Kidney epithelial cell (primary cell): ENCODE measurements at regions not wholly inside any gene's neighbourhood (a gene's known extent, or its start where the extent isn't known, plus 50 kb on each side); places are given as distances from the start of the nearest gene placed in this dataset.

ENCODE experiments used
- DNase-seq: peaks from one replicate; pipeline ENCODE4 v3.0.0-alpha.2; 2010; ENCODE audit warnings: low read depth
- H3K27me3 ChIP-seq: 2 replicates; pipeline ENCODE4 v1.6.0; 2011; ENCODE audit warnings: low read length; ENCODE audit not compliant: control insufficient read depth, insufficient read depth
- H3K36me3 ChIP-seq: 2 replicates; pipeline ENCODE4 v1.5.1; 2011; ENCODE audit warnings: low read length; ENCODE audit not compliant: control insufficient read depth, insufficient read depth
- H3K4me3 ChIP-seq: 2 replicates; pipeline ENCODE4 v1.5.1; 2011; ENCODE audit warnings: low read depth, mild to moderate bottlenecking, control low read depth, low read length
- TF ChIP-seq, protein P1 (sequence below): IDR thresholded peaks from 2 replicates; pipeline ENCODE4 v1.5.1; 2011; ENCODE audit warnings: mild to moderate bottlenecking, moderate library complexity, low read length, control low read depth, inconsistent platforms; ENCODE audit not compliant: insufficient read depth, poor library complexity, severe bottlenecking

DNA sequence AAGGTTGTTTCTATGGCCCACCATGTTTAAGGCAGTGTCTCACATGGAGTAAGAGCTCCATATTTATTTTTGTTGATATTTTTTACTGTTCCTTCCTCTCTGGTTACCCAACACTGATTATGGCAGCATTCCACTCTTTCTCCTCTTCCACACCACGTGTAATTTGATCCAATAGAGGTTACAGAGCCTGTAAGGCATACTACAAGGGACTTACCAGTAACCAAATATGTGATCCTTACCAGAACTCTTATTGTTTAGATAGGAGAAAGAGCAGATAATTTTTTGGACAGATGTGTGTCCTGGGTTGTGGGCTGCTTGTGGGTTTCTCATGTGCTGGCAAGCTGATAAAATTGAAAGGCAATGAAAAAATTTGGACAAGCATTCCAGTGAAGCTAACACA lies 261.3 kb downstream of the TMEM167A start:
- no peaks in the 10 kb centered on the region for H3K27me3 ChIP-seq
- TF ChIP-seq, protein P1, sequence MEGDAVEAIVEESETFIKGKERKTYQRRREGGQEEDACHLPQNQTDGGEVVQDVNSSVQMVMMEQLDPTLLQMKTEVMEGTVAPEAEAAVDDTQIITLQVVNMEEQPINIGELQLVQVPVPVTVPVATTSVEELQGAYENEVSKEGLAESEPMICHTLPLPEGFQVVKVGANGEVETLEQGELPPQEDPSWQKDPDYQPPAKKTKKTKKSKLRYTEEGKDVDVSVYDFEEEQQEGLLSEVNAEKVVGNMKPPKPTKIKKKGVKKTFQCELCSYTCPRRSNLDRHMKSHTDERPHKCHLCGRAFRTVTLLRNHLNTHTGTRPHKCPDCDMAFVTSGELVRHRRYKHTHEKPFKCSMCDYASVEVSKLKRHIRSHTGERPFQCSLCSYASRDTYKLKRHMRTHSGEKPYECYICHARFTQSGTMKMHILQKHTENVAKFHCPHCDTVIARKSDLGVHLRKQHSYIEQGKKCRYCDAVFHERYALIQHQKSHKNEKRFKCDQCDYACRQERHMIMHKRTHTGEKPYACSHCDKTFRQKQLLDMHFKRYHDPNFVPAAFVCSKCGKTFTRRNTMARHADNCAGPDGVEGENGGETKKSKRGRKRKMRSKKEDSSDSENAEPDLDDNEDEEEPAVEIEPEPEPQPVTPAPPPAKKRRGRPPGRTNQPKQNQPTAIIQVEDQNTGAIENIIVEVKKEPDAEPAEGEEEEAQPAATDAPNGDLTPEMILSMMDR = no peak
- no peak for DNase-seq
- H3K4me3 ChIP-seq = no peak overlapping the region
- H3K36me3 ChIP-seq = no peaks in the 10 kb centered on the region

DNA sequence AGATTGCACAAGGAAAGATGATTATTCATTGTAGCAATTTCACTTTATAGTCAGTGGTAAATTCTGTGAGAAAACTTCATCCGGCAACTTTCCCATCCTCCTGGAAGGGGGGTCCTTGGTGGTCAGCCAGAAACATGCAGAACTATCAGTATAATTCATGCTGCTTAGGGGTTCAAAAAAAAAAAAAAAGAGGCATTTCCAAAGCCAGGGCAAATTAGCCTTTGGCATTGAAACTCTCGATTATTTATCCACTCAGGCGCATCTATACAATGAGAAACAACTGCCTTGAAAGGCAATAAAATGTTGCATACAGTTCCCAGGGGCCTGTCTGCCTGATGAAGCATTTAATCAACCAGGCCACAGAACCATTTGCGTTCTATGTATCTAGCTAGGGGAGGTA lies 263.3 kb downstream of the TMEM167A start:
- Histone ChIP-seq H3K36me3 (no peaks in the 10 kb centered on the region), H3K4me3 (no peak overlapping the region), H3K27me3 (no peaks in the 10 kb centered on the region)
- TF ChIP-seq, protein P1 = no peak
- DNase-seq = no peak

DNA sequence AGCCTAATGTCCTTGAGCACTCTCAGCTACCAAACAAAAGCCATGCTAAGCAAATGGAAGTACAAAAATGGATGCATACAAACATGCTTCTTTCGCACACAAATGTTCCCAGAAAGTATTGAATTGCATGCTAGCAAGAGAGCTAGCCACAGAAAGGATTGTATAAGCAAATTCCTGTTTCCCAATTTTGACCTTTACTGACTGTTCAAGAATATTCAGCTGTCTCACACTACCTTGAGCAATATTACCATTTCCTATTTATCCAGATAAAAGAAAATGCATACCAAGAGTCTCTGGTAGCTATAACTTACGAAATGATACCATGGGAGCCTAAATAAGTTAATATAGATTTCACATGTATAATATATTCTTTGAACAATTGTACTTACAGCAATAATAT lies 264.6 kb downstream of the TMEM167A start:
- no peaks in the 10 kb centered on the region for H3K27me3 ChIP-seq
- H3K4me3 ChIP-seq = no peak overlapping the region
- H3K36me3 ChIP-seq = no peaks in the 10 kb centered on the region
- no peak for DNase-seq
- TF ChIP-seq, protein P1 = no peak

DNA sequence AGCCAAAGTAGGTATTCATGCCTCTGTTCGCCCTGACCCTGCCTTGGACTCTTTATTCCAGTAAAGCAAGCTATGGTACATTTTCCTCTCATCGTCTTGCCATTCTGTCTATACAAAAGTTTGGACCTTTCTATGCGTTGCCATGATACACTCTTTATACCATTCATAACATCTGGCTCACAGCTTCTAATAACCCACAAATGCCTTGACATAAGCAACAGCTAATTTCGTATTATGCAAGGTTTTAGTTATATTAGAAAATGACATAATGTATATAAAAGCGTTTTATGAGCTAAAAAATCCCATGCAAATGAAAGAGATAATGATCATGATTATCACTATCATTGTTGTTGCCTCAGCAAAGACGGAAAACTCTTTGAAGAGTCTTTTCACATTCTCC lies 265.7 kb downstream of the TMEM167A start:
- no peak for DNase-seq
- H3K27me3 ChIP-seq = no peaks in the 10 kb centered on the region
- no peaks in the 10 kb centered on the region for H3K36me3 ChIP-seq
- TF ChIP-seq, protein P1 = no peak
- no peak overlapping the region for H3K4me3 ChIP-seq

DNA sequence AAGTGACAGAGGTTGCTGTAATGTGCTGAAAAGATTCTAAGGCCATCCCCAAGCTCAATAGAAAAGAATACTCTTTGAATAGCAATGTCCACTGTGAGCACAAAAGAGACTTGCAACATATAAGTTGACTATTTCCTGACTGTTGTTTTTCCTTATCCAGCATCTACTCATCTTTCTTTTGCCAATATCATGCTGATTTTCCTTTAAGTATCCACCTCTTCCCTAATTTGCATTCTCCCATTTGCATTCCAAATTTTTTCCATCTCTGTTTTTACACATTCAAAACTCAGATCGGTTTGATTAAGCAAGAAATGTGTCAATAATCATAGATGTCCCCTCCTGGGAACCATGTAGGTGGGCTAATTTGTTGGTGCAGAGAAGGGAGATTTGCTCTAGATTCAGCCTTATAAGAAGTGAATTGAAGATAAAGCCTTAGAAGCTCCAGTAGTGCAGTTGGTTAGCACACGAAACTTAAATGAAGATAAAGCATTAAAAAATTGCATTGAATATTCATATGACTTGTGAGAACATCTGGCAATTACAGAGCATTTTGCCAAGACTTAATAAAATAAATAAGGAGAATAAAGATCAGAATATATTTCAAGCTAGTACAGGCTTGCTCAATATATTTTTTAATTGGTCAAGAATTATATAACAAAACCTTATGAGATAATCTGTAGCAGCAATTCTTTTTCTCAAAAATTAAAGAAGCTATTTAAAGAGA lies 267.6 kb downstream of the TMEM167A start:
- H3K4me3 ChIP-seq = no peak overlapping the region
- no peaks in the 10 kb centered on the region for H3K27me3 ChIP-seq
- TF ChIP-seq, protein P1 = no peak
- DNase-seq = no peak
- H3K36me3 ChIP-seq = no peaks in the 10 kb centered on the region

DNA sequence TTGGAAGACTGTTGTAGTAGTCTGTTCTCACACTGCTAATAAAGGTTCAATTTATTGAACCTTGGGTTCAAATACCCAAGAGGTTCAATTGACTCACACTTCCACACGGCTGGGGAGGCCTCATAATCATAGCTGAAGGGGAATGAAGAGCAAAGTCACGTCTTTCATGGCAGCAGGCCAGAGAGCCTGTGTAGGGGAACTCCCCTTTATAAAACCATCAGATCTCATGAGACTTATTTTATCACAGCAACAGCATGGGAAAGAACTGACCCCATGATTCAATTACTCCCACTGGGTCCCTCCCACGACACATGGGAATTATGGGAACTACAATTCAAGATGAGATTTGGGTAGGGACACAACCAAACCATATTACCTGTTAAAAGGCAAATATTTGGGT lies 268.2 kb downstream of the TMEM167A start:
- DNase-seq = no peak
- TF ChIP-seq, protein P1 = no peak
- Histone ChIP-seq H3K27me3 (no peaks in the 10 kb centered on the region), H3K36me3 (no peaks in the 10 kb centered on the region), H3K4me3 (no peak overlapping the region)
